PFSK-1 (cell line): ENCODE measurements at regions not wholly inside any gene's neighbourhood (a gene's known extent, or its start where the extent isn't known, plus 50 kb on each side); places are given as distances from the start of the nearest gene placed in this dataset.

Experiments
- POLR2AphosphoS5 ChIP-seq: IDR thresholded peaks from 2 replicates; pipeline ENCODE4 v1.6.1; 2012; ENCODE audit warnings: low read depth, mild to moderate bottlenecking, control low read depth, low read length, moderate library complexity
- REST ChIP-seq, 2 experiments: IDR thresholded peaks; 2 replicates each; pipeline versions ENCODE4 v1.6.1 to v1.8.0; 2011 to 2012; ENCODE audit warnings: low read depth in 2 of 2, low read length in 2 of 2, control low read depth in 1 of 2, inconsistent platforms in 1 of 2, mild to moderate bottlenecking in 1 of 2, moderate library complexity in 1 of 2; ENCODE audit not compliant: insufficient read depth in 1 of 2
- TAF1 ChIP-seq: IDR thresholded peaks from 2 replicates; pipeline ENCODE4 v1.6.1; 2012; ENCODE audit warnings: low read length, control low read depth, borderline replicate concordance; ENCODE audit not compliant: insufficient read depth

GRCh38 chr10:121284936-121285335, 313.3 kb downstream of the FGFR2 start:
- no peak for TF ChIP-seq REST (IDR thresholded peaks at IDR 0.05; ENCODE audit: insufficient read depth in 1 of 2, low read depth in 2 of 2, low read length in 2 of 2)
- no peak for TF ChIP-seq POLR2AphosphoS5
- TF ChIP-seq TAF1, result no peak
